ENCODE measurements at regions not wholly inside any gene's neighbourhood (a gene's known extent, or its start where the extent isn't known, plus 50 kb on each side); places are given as distances from the start of the nearest gene placed in this dataset.

- TF ChIP-seq CTCF (IDR thresholded peaks at IDR 0.05; ENCODE audit: low read depth, low read length) (no peak), EZH2phosphoT487 (IDR thresholded peaks at IDR 0.05; ENCODE audit: low read depth) (no peak)
Measured at GRCh38 chr21:24171736-24172135, 1435.5 kb downstream of the MRPL39 start.

Data from OCI-LY3 (cell line).